ENCODE measurements at regions not wholly inside any gene's neighbourhood (a gene's known extent, or its start where the extent isn't known, plus 50 kb on each side); places are given as distances from the start of the nearest gene placed in this dataset.
A peak's percentile ranks its signal among the peaks of the same experiment; 100 is the strongest.

GRCh38 chr6:138577151-138577915 is 78.0 kb upstream of the NHSL1 start (continued):
- TF ChIP-seq JUND (IDR thresholded peaks at IDR 0.05; ENCODE audit: low read depth, low read length) (no peak), FOXM1 (IDR thresholded peaks at IDR 0.05; ENCODE audit: low read depth, low read length) (no peak), SKIL (IDR thresholded peaks at IDR 0.05; ENCODE audit: low read depth, poor library complexity, severe bottlenecking) (no peak), TARDBP (IDR thresholded peaks at IDR 0.05; ENCODE audit: borderline replicate concordance) (no peak), POLR2AphosphoS5 (IDR thresholded peaks at IDR 0.05; ENCODE audit: low read length) (no peak), USF1 (IDR thresholded peaks at IDR 0.05; ENCODE audit: borderline replicate concordance, extremely low read length, insufficient read depth, low read depth, low read length) (no peak), ASH2L (IDR thresholded peaks at IDR 0.05; ENCODE audit: borderline replicate concordance, low read depth) (no peak), SPI1 (IDR thresholded peaks at IDR 0.05; ENCODE audit: borderline replicate concordance, insufficient read depth, low read depth, low read length) (no peak), EED (IDR thresholded peaks at IDR 0.05; ENCODE audit: low read depth) (no peak), TCF7 (IDR thresholded peaks at IDR 0.05; ENCODE audit: borderline replicate concordance) (no peak), SMARCA5 (IDR thresholded peaks at IDR 0.05) (no peak), NR2F1 (conservative IDR thresholded peaks at IDR 0.05) (peak; percentile 51; the same call in 1 of the 2 replicates), ZBTB11 (CRISPR knock-in tag; IDR thresholded peaks at IDR 0.05) (no peak), ATF2 (IDR thresholded peaks at IDR 0.05; ENCODE audit: low read length) (no peak), SIX5 (IDR thresholded peaks at IDR 0.05; ENCODE audit: low read depth, low read length, severe bottlenecking) (no peak), MEF2B (IDR thresholded peaks at IDR 0.05; ENCODE audit: partially characterized antibody, poor library complexity, severe bottlenecking) (peak; percentile 48), CBFB (IDR thresholded peaks at IDR 0.05; ENCODE audit: low read depth) (no peak), ESRRA (IDR thresholded peaks at IDR 0.05; ENCODE audit: low read length) (no peak), E2F4 (IDR thresholded peaks at IDR 0.05; ENCODE audit: low read depth, low read length) (no peak), NFYB (IDR thresholded peaks at IDR 0.05; ENCODE audit: insufficient read depth, low read depth, low read length) (no peak), NR2C2 (IDR thresholded peaks at IDR 0.05; ENCODE audit: borderline replicate concordance, control insufficient read depth, insufficient read length, low read depth) (no peak), TBL1XR1 (IDR thresholded peaks at IDR 0.05; ENCODE audit: low read depth, low read length) (no peak)

Measured in GM12878 (cell line).